ENCODE measurements at regions not wholly inside any gene's neighbourhood (a gene's known extent, or its start where the extent isn't known, plus 50 kb on each side); places are given as distances from the start of the nearest gene placed in this dataset.
"Not testable (repeated sequence)": the region's sequence is repeated elsewhere in the genome, so short reads cannot be mapped to it uniquely, and the experiment has no call there.

DNA sequence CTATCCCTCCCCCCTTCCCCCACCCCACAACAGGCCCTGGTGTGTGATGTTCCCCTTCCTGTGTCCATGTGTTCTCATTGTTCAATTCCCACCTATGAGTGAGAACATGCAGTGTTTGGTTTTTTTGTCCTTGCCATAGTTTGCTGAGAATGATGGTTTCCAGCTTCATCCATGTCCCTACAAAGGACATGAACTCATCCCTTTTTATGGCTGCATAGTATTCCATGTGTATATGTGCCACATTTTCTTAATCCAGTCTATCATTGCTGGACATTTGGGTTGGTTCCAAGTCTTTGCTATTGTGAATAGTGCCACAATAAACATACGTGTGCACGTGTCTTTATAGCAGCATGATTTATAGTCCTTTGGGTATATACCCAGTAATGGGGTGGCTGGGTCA lies 52.3 kb upstream of the MAN1A2 start:
- not testable (repeated sequence) for DNase-seq (ENCODE audit: low read depth in 3 of 3, low spot score in 2 of 3)

DNA sequence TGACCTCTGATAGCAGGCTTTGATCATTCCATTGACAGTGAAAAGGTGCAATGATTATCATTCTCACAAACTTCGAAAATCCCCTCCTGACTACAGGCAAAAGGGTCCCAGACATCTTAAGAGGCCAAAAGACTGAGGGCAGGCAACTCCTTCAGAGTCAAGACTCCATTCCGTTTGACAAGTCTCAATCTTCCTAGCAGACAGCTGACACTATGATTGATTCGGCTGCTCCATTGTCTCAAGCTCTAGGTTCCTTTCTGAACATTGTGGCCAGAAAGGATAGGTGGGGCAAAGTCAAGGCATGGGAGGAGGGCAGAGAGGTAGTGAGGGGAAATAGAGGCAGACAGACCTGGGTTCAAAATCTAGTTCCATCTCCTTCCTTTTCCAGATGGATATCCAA lies 53.7 kb upstream of the MAN1A2 start:
- DNase-seq (ENCODE audit: low read depth in 3 of 3, low spot score in 2 of 3), result no peak

DNA sequence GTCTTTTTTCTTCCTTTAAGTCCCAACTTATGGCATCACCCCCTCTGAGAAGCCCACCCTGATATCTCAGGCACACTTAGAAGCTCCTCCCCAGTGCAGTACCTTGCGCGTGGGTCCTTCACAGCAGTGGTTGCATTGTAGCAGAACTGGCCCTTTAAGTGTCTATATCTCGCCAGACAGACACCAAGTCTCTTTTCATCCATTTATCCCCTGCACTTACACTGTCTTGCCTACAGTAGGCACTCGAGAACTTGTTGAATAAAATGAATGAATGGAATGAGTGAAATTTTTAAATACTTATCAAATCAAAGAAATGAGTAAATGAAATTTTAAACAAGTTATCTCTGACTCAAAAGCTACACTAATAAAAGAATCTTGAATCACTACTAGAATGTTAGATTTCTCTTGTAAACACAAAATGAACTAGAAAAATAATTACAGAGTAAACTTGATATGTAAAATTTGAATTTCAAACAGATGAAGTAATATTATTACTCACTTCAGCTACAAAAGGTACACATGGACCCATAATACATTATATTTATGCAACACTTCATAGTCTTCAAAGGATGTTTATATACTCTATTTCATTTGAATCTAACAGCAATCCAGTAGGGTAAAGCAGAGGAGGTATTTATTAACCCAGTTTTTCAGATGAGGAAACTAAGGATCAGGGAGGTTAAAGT lies 54.7 kb upstream of the MAN1A2 start:
- DNase-seq (ENCODE audit: low read depth in 3 of 3, low spot score in 2 of 3), result no peak

DNA sequence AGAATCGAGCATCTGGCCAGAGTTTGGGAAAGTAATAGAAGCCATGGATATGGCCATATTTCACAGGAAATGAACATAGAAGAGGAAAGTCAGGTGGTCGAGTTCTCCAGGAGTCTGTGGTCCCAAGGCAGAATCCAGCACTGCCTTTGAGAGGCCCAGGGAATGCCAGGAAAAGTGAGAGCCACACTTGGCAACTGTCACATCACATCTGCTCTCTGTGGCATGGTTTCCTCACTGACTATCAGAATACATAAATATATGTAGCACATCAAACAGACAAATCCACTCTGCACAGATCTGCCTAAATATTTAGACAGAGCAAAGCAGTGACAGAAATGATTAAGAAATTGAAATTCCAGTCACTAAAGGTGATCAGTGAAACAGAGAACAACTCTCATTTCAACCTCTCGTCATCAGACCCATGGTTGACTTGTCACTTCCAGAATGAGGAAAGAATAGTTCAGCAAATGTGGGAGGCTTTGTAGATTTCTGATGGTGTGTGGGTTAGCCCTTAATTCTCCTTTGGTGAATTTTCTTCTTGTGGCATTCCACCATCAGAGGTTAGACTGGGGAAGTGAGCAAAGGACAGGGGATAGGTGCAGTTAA lies 58.8 kb upstream of the MAN1A2 start:
- DNase-seq (ENCODE audit: low read depth in 3 of 3, low spot score in 2 of 3), result no peak

DNA sequence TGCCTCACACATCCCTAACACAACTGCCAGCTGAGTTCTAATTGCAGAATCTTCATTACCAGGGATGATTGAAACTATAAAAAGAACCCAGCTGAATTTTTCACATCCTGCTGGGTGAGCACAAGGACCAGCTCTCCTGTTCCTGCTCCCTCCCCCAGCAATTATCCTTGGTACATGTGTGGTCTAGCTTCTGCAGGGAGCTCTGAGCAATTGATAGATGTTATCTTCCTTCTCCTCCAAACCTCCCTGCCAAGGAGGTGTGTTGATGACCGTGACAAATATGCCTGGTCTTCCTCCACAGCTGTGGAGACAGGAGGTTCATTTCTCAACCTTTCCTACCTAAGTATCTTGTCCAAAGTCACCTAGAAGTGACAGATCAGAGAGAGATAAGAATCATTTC lies 65.3 kb upstream of the MAN1A2 start:
- no peak for DNase-seq (ENCODE audit: low read depth in 3 of 3, low spot score in 2 of 3)

DNA sequence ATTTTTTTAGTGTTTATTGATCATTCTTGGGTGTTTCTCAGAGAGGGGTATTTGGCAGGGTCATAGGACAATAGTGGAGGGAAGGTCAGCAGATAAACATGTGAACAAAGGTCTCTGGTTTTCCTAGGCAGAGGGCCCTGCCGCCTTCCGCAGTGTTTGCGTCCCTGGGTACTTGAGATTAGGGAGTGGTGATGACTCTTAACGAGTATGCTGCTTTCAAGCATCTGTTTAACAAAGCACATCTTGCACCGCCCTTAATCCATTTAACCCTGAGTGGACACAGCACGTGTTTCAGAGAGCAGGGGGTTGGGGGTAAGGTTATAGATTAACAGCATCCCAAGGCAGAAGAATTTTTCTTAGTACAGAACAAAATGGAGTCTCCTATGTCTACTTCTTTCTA lies 67.1 kb upstream of the MAN1A2 start:
- not testable (repeated sequence) for DNase-seq (ENCODE audit: low read depth in 3 of 3, low spot score in 2 of 3)

DNA sequence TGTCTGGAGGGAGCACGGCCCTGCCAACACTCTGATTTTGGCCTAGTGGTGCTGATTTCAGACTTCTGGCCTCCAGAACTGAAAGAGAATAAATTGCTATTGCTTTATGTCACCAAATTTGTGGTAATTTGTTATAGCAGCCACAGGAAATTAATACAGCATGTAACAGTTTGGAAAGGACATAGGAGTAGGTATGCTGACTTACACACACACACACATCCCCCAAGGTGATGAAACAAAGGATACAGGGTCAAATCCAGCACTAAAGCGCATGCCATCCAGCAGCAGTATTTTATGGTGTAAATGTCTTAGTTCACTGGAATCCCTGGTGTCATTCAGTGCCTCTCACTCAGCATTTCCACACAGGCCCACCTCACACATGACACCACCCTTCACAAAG lies 72.2 kb upstream of the MAN1A2 start:
- no peak for DNase-seq (ENCODE audit: low read depth in 3 of 3, low spot score in 2 of 3)

DNA sequence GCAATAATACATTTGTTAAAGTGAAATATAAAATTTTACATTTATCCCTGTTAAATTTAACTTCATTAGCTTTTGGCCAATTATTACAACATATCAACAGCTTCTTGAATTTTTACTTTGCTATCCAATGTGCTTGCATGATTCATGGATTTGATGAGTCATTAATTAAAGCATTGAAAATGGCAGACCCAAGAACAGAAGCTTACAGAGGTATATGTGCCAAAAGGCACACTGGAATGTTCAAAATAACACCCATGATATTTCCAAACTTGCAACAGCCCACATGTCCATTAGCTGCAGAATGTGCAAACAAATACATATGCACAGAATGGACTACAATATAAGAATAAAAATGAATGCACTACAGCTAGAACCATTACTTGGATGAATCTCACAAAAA lies 76.4 kb upstream of the MAN1A2 start:
- no peak for DNase-seq (ENCODE audit: low read depth in 3 of 3, low spot score in 2 of 3)

DNA sequence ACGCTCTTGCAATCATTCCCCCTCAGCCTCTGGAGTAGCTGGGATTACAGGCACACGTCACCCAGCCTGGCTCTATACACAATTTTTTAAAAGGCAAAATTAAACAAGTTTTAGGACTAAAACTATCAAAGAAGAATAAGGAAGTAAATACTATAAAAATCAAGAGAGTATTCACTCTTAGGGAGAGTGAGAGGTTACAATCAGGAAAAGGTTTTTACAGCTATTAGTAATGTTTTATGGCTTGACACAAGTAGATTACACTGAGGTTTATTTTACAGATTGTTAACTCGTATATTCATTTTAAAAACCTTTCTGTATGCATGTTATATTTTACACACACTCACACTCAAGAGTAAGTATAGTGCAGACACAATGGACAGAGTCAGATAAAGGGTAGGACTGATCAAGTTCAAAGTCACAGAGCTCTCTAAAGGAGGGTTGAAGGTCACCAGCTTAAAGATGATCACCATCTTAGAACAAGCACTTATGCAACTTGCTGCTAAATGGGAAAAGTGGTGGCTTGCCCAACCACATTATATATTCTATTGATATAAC lies 77.9 kb upstream of the MAN1A2 start:
- DNase-seq (ENCODE audit: low read depth in 3 of 3, low spot score in 2 of 3), result no peak

DNA sequence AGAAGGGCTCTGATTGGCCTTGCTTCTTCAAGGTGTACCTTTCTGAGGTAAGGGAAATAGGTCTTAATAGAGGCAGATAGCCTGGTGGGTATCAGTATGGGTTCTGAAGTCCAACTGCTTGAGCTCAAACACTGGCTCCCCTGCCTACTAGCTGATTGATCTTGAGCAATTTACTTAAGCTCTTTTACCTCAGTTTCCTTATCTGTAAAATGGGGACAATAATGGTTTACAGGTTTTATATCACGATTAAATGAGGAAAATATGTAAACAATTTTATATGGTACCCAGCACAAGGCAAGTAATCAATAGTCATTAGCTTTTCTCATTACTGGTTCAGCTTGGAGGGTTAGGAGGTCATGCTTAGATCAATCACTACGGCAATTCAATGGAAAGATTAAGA lies 75.8 kb upstream of the VTCN1 start:
- no peak for DNase-seq (ENCODE audit: low read depth in 3 of 3, low spot score in 2 of 3)

DNA sequence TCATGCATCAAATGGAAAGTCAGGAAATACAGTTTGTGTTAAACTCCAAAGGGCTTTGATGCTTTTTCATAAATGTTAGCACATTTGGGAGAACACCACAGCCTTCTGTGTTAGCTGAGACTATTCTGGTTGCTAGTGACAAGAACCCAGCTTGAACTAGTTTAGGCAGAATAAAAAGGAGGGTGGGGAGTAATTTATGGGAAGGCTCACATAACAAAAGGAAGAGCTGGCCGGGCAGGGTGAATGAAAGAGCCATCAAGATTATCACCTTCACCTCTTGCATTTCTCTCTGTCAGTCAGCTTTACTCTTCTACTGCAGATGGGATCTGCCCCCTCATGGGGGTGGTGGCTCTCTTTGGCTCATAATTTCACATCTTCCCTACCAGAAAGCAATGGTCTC lies 75.4 kb upstream of the VTCN1 start:
- DNase-seq (ENCODE audit: low read depth in 3 of 3, low spot score in 2 of 3), result no peak

DNA sequence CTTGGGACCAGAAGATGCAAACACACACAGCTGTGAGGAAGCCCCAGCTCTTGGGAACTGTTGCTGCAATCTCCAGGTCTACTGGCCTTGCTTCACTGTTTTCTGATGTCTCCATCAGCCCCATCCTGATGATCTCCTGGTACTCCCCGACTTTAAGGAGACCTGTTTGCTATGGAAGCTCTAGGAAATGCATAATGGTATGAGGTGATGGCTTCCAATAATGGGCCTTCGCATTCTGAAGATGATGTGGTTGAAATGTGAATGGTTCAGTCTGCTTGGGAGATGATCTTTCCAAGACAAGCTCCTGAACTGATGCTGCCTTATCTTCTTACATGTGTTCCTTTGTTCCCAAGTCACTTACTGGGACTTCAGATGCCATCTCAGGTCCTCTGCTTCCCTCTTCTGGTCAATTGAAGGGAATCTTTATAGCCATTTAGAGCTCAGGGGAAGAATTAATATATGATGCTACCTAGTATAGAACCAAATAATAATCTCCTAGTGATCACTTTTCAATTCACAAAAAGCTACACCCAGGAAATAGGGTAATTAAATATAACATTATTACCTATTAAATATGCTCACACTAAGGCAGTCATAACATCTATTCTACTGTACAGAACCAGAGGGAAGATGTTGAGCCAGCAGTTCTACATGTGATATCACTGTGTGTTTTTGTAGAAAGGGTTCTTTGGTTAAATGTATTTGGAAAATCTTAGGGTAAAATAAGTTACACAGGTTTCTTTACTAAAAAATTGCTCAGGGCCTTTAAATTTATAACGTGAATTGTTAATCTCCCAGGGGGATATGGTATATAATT lies 73.9 kb upstream of the VTCN1 start:
- peak; percentile 36 to 50 (median 50) for DNase-seq (ENCODE audit: low read depth in 3 of 3, low spot score in 2 of 3)

DNA sequence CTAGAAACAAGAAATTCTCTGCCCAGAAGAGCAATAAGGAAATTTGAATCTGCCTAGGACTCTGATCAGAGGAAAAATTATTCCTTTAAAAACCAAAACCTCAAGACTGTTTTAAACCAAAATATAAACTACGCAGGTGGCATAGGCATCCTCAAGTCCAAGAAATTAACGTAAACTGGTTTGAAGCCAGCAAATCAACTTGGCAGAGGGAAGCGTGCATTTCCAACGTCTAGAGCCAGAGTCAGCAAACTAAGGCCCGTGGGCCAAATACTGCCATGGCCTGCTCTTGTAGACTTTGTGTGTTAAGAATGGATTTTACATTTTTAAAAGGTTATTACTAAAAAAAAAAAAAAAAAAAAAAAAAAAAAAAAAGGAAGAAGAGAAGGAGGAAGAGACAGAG lies 67.8 kb upstream of the VTCN1 start:
- no peak for DNase-seq (ENCODE audit: low read depth in 3 of 3, low spot score in 2 of 3)

DNA sequence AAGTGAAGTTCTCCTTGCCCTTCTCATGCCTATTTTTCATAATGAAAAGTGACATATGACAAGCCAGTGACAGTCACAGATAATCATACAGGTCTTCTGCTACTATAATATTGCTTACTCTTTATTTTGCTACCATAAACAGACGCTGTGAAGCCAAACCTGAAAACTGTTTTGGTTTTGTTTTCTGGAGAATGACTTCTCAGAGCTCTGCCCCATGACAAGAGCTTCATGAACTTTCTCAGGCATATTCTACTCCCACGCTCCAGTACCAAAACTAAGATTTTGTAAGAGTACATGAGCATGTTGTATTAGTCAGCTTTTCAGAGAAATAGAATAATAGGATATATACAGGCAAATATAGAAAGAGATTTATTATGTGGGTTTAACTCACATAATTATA lies 64.3 kb upstream of the VTCN1 start:
- no peak for DNase-seq (ENCODE audit: low read depth in 3 of 3, low spot score in 2 of 3)

DNA sequence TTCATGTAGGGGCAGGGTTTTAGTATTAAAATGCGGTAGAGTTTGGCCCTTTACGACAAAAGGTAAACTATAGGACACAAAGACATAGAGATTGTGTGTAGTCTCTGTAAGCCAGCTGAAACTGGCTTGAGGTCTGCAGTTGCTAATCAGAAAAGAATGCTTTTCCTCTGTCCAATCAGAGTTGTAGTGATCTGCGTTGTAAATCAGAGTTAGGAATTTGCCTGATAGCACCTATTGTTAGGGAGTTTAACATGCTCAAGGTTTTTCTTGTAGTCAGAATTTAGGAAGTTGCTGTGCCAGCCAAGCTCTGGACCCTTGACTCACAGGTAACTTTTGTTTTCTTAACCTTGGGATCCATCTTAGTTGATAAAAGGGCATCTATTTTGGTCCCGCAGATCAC lies 61.2 kb upstream of the VTCN1 start:
- DNase-seq (ENCODE audit: low read depth in 3 of 3, low spot score in 2 of 3), result no peak

DNA sequence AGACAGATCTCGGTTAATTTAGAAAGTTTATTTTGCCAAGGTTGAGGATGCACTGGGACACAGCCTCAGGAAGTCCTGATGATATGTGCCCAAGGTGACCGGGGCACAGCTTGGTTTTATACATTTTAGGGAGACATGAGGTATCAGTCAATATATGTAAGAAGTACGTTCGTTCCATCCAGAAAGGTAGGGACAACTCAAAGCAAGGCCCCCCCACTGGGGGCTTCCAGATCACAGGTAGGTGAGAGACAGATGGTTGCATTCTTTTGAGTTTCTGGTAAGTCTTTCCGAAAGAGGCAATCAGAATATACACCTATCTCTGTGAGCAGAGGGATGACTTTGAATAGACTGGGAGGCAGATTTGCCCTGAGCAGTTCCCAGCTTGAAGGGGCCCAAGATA lies 60.4 kb upstream of the VTCN1 start:
- DNase-seq (ENCODE audit: low read depth in 3 of 3, low spot score in 2 of 3), result no peak

DNA sequence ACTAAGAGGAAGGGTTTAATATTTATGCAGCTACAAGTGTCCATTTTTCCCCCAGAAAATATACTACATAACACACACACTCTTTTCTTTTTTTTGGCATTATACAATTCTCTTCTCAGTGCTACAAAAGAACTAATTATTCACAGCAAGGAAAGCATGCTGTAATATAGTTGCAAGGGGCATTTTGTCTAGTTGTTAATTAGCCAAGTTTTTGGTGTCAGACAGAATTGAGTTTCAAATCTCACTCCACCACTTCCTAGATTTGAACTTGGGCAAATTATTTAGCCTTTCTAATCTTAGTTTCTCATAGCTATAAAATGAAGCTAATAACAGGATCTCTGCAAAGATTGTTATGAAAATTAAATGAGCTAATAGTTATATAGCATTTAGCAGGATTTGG lies 60.0 kb upstream of the VTCN1 start:
- no peak for DNase-seq (ENCODE audit: low read depth in 3 of 3, low spot score in 2 of 3)

DNA sequence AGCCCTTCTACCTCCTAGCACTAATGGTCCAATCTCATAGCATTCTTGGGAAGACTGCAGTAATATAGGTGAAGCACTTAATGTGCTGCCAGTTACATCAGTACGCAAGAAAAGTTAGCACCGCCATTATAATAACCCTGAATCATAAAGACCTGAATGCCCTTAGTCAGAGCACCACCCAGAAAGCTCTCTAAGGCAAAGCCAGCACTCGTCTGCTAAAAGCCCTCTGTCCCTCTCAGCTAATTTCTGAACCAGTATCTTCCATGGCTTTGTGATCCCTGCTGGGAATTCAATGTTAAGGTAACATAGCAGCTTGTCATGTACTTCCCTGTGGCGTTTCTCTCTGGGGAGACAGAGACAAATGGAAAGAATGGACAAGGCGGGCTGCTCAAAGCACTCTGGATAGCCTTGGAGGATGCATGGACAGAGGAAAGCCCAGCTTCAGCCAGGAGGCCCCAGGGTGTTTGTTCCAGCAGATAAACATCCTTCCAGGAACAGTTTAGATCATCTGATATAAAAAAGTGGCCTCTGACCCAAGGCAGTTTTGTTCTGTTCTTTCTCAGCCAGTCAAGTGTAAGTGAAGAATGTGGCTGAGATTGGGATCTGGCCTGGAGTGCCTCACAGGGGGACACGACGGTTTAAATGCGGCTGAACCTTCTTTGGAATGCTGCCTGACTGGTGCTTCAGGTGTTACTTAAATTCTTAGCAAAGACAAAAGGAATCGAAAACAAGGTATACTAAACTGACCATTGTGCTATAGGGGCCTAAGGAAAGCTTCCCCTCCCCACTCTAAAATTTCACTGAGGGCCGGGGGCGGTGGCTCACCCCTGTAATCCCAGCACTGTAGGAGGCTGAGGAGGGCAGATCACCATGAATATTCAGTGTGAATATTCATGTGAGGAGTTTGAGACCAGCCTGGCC lies 58.1 kb upstream of the VTCN1 start:
- DNase-seq (ENCODE audit: low read depth in 3 of 3, low spot score in 2 of 3), result peak in 1 of 3 donors; percentile 13

DNA sequence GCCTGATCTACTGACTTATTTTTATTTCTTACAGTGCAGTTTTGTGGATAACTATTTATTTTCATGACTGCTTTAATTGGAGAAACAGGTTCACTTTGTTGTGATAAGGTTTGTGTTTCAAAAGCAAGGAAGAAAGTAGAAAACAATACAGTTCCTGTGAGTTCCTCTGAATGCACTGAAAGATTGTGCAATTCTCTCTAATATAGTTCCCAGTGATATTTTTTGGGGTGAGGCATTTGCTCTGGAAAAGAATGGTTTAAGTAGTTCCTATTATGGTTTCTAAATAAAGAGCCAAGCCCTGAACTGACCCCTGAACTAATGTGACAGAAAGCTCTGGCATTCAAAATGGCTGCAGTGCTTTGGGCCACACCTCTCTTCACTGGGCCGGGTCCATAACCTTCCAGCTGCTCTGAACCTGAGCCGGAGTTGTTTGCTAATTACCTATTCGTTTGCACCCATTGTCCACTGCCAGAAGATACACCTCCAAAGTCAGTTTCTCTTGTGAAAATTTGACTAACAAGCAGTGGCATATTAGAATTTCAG lies 56.6 kb upstream of the VTCN1 start:
- no peak for DNase-seq (ENCODE audit: low read depth in 3 of 3, low spot score in 2 of 3)

DNA sequence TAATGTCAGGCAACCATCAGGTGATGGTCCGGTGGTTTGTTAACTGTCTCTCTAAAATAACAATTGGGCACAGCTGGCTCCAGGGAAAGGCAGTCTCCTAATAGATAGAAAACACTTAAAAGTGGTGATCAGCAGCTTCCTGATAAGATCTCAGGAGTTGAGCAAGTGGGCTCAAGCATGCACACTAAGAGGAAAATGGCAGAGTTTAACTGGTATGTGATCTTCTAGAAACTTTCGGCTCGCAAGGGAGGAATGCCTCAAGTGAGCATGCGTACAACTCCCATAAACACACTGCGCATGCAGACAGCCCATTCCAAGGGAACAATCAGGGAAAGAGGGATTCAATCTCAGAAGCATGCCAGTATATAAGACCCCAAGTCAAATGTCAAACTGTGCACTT lies 52.2 kb upstream of the VTCN1 start:
- DNase-seq (ENCODE audit: low read depth in 3 of 3, low spot score in 2 of 3), result no peak

DNA sequence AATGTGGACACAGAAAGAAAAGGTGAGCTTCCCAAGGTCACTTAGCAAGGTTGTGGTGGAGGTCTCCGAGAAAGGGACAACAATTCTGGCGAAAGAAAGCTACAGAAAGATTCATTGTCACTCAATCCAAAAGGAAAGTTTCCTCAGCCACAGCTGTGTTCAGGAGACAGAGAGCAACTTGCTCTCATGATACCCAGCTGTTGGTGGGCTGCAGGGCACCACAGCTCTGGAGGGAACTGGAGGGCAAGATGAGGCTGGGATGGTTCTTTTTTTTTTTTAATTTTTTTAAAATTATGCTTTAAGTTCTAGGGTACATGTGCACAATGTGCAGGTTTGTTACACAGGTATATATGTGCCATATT lies 50.7 kb upstream of the VTCN1 start:
- DNase-seq (ENCODE audit: low read depth in 3 of 3, low spot score in 2 of 3), result no peak

All from right renal cortex interstitium (tissue), 3 donors.